ENCODE measurements at regions not wholly inside any gene's neighbourhood (a gene's known extent, or its start where the extent isn't known, plus 50 kb on each side); places are given as distances from the start of the nearest gene placed in this dataset.
"Not testable (repeated sequence)": the region's sequence is repeated elsewhere in the genome, so short reads cannot be mapped to it uniquely, and the experiment has no call there.

GRCh38 chr15:79652972-79653371 lies 220.8 kb downstream of the MINAR1 start:
- DNase-seq (ENCODE audit: low read depth, low spot score); H3K27ac ChIP-seq: not testable (repeated sequence)

- no peak overlapping the region for H3K27ac ChIP-seq
- no peak for DNase-seq (ENCODE audit: low read depth, low spot score)
Measured at GRCh38 chr15:79653533-79653932, 221.4 kb downstream of the MINAR1 start.

- no peak for DNase-seq (ENCODE audit: low read depth, low spot score)
- H3K27ac ChIP-seq, result no peak overlapping the region
Measured at GRCh38 chr15:79656151-79657000, 224.2 kb downstream of the MINAR1 start.

GRCh38 chr15:79657722-79658121 lies 225.6 kb downstream of the MINAR1 start:
- no peak overlapping the region for H3K27ac ChIP-seq
- no peak for DNase-seq (ENCODE audit: low read depth, low spot score)

GRCh38 chr15:79659691-79660090 lies 227.6 kb downstream of the MINAR1 start:
- no peak for DNase-seq (ENCODE audit: low read depth, low spot score)

GRCh38 chr15:79661411-79661810 lies 229.3 kb downstream of the MINAR1 start:
- DNase-seq (ENCODE audit: low read depth, low spot score), result no peak

More at GRCh38 chr15:79659691-79660090, 227.6 kb downstream of the MINAR1 start:
- H3K27ac ChIP-seq, result no peak overlapping the region

GRCh38 chr15:79673416-79674123 lies 223.2 kb downstream of the MTHFS start:
- H3K27ac ChIP-seq, result no peak overlapping the region
- no peak for DNase-seq (ENCODE audit: low read depth, low spot score)

More at GRCh38 chr15:79661411-79661810, 229.3 kb downstream of the MINAR1 start:
- H3K27ac ChIP-seq, result no peak overlapping the region

- no peak overlapping the region for H3K27ac ChIP-seq
- no peak for DNase-seq (ENCODE audit: low read depth, low spot score)
Measured at GRCh38 chr15:79674124-79674465, 222.7 kb downstream of the MTHFS start.

GRCh38 chr15:79675982-79676381 lies 220.8 kb downstream of the MTHFS start:
- H3K27ac ChIP-seq, result no peak overlapping the region
- no peak for DNase-seq (ENCODE audit: low read depth, low spot score)

GRCh38 chr15:79676621-79677020 lies 220.2 kb downstream of the MTHFS start:
- no peak overlapping the region for H3K27ac ChIP-seq
- no peak for DNase-seq (ENCODE audit: low read depth, low spot score)

- no peak for DNase-seq (ENCODE audit: low read depth, low spot score)
- no peak overlapping the region for H3K27ac ChIP-seq
Measured at GRCh38 chr15:79677241-79677640, 219.6 kb downstream of the MTHFS start.

GRCh38 chr15:79678032-79678701 lies 218.6 kb downstream of the MTHFS start:
- no peak for DNase-seq (ENCODE audit: low read depth, low spot score)
- no peak overlapping the region for H3K27ac ChIP-seq

GRCh38 chr15:79680720-79681119 lies 216.1 kb downstream of the MTHFS start:
- peak; percentile 2 for DNase-seq (ENCODE audit: low read depth, low spot score)
- no peak overlapping the region for H3K27ac ChIP-seq

- H3K27ac ChIP-seq, result no peak overlapping the region
- no peak for DNase-seq (ENCODE audit: low read depth, low spot score)
Measured at GRCh38 chr15:79682285-79682684, 214.5 kb downstream of the MTHFS start.

- no peak overlapping the region for H3K27ac ChIP-seq
- no peak for DNase-seq (ENCODE audit: low read depth, low spot score)
Measured at GRCh38 chr15:79682851-79683288, 213.9 kb downstream of the MTHFS start.

GRCh38 chr15:79689030-79689429 lies 207.8 kb downstream of the MTHFS start:
- DNase-seq (ENCODE audit: low read depth, low spot score), result no peak
- no peak overlapping the region for H3K27ac ChIP-seq

GRCh38 chr15:79700951-79701480 lies 195.8 kb downstream of the MTHFS start:
- DNase-seq (ENCODE audit: low read depth, low spot score), result no peak
- H3K27ac ChIP-seq, result no peak overlapping the region

- DNase-seq (ENCODE audit: low read depth, low spot score), result no peak
- H3K27ac ChIP-seq, result no peak overlapping the region
Measured at GRCh38 chr15:79702621-79703020, 194.2 kb downstream of the MTHFS start.

- H3K27ac ChIP-seq, result no peak overlapping the region
- no peak for DNase-seq (ENCODE audit: low read depth, low spot score)
Measured at GRCh38 chr15:79721256-79721655, 175.6 kb downstream of the MTHFS start.

GRCh38 chr15:79724312-79724711 lies 172.5 kb downstream of the MTHFS start:
- no peak overlapping the region for H3K27ac ChIP-seq
- no peak for DNase-seq (ENCODE audit: low read depth, low spot score)

- DNase-seq (ENCODE audit: low read depth, low spot score), result no peak
- H3K27ac ChIP-seq, result no peak overlapping the region
Measured at GRCh38 chr15:79724804-79725203, 172.0 kb downstream of the MTHFS start.
